Endothelial cell of umbilical vein (primary cell): ENCODE measurements at regions not wholly inside any gene's neighbourhood (a gene's known extent, or its start where the extent isn't known, plus 50 kb on each side); places are given as distances from the start of the nearest gene placed in this dataset.

Experiments used
- BruUV-seq: library from RNA; stranded (reverse); fragments of 400-500 nt; replicated peaks from 2 replicates; lab custom pipeline; 2021; lab: Mats Ljungman, UMichigan
- CTCF ChIA-PET: fragments of 300-600, 350-600 bp; sonication (Branson Sonifier 250); formaldehyde crosslinking; loops from one replicate; lab custom pipeline; 2021; ENCODE audit warnings: antibody characterized with exemption, inconsistent platforms; lab: Charles Lee
- POLR2A ChIA-PET: fragments of 300-600, 350-600 bp; sonication (Branson Sonifier 250); formaldehyde crosslinking; loops from one replicate; lab custom pipeline; 2021; ENCODE audit warnings: antibody characterized with exemption, inconsistent platforms; lab: Charles Lee
- DNase-seq: peaks from one replicate; pipeline ENCODE4 v3.0.0-alpha.2; 2011; ENCODE audit warnings: low read depth, low spot score
- FAIRE-seq: peaks from 2 replicates; lab custom pipeline; 2011; peaks lifted over from hg19 to GRCh38; lab: Jason Lieb, UNC
- H2AFZ ChIP-seq: 2 replicates; pipeline ENCODE4 v1.6.0; 2012; ENCODE audit warnings: low read depth, low read length, control low read depth, inconsistent platforms
- H3K27ac ChIP-seq: 2 replicates; pipeline ENCODE4 v1.5.1; 2011; ENCODE audit warnings: low read depth, mild to moderate bottlenecking, control low read depth, low read length, moderate library complexity; ENCODE audit not compliant: insufficient read depth
- H3K27me3 ChIP-seq, 2 experiments: 2 replicates each; pipeline versions ENCODE4 v1.6.0 to v1.6.1; 2011; ENCODE audit warnings: low read length in 2 of 2, mixed read lengths in 1 of 2; ENCODE audit not compliant: control insufficient read depth in 2 of 2, insufficient read depth in 2 of 2
- H3K36me3 ChIP-seq, 2 experiments: 2 replicates in 1 of 2; 3 replicates in 1 of 2; pipeline ENCODE4 v1.5.1; 2011; ENCODE audit warnings: low read length in 2 of 2, mild to moderate bottlenecking in 1 of 2, moderate library complexity in 1 of 2; ENCODE audit not compliant: control insufficient read depth in 2 of 2, insufficient read depth in 2 of 2; ENCODE audit errors: extremely low read depth in 1 of 2
- H3K4me1 ChIP-seq: 3 replicates; pipeline ENCODE4 v1.5.1; 2011; ENCODE audit warnings: mild to moderate bottlenecking, low read length; ENCODE audit not compliant: control insufficient read depth, insufficient read depth; ENCODE audit errors: extremely low read depth
- H3K4me2 ChIP-seq: 2 replicates; pipeline ENCODE4 v1.6.1; 2011; ENCODE audit warnings: low read length, control low read depth, mixed read lengths; ENCODE audit not compliant: insufficient read depth
- H3K4me3 ChIP-seq, 3 experiments: fragments of 200-600 bp in 1 of 3; sonication (generic), shearing (Covaris generic) in 1 of 3; replicated peaks in 1 of 3; 2 replicates each; pipeline ENCODE4 v1.5.1; 2011 to 2016; ENCODE audit warnings: control low read depth in 3 of 3, low read length in 3 of 3, mild to moderate bottlenecking in 2 of 3, inconsistent platforms in 1 of 3, low read depth in 1 of 3, moderate library complexity in 1 of 3; ENCODE audit not compliant: insufficient read depth in 1 of 3
- H3K79me2 ChIP-seq: 2 replicates; pipeline ENCODE4 v1.6.0; 2012; ENCODE audit warnings: low read length, inconsistent platforms; ENCODE audit not compliant: control insufficient read depth, insufficient read depth
- H3K9ac ChIP-seq: replicated peaks from 2 replicates; pipeline ENCODE3; 2011; ENCODE audit warnings: low read length, control low read depth; ENCODE audit not compliant: insufficient read depth; ENCODE audit errors: extremely low read depth
- H3K9me1 ChIP-seq: replicated peaks from 3 replicates; pipeline ENCODE4 v1.6.0; 2011; ENCODE audit warnings: mild to moderate bottlenecking, low read length; ENCODE audit not compliant: control insufficient read depth, insufficient read depth; ENCODE audit errors: extremely low read depth
- H3K9me3 ChIP-seq: replicated peaks from 2 replicates; pipeline ENCODE4 v1.5.1; 2012; ENCODE audit warnings: low read length, inconsistent platforms; ENCODE audit not compliant: control insufficient read depth, insufficient read depth
- H4K20me1 ChIP-seq: replicated peaks from 2 replicates; pipeline ENCODE3; 2011; ENCODE audit warnings: mild to moderate bottlenecking, low read length; ENCODE audit not compliant: control insufficient read depth, insufficient read depth; ENCODE audit errors: extremely low read depth
- EZH2 ChIP-seq: IDR thresholded peaks from 2 replicates; pipeline ENCODE4 v1.6.1; 2012; ENCODE audit warnings: borderline replicate concordance, low read depth, mild to moderate bottlenecking, moderate library complexity, low read length, inconsistent platforms; ENCODE audit not compliant: severe bottlenecking
- FOS ChIP-seq: IDR thresholded peaks from 2 replicates; pipeline ENCODE4 v1.6.1; 2011; ENCODE audit warnings: mild to moderate bottlenecking, low read length, moderate library complexity, borderline replicate concordance; ENCODE audit not compliant: insufficient read depth
- GATA2 ChIP-seq: IDR thresholded peaks from 2 replicates; pipeline ENCODE4 v1.7.0; 2011; ENCODE audit warnings: low read depth, mild to moderate bottlenecking, moderate library complexity, mixed read lengths, low read length; ENCODE audit not compliant: insufficient read length, insufficient read depth
- MYC ChIP-seq: IDR thresholded peaks from one replicate; pipeline ENCODE4 v1.6.1; 2011; ENCODE audit warnings: mild to moderate bottlenecking, low read depth, low read length
- dilution Hi-C: fragments of 300-500 bp; cut with MboI; formaldehyde crosslinking; loops from one replicate; pipeline ENCODE4 v1.15.0; 2019; ENCODE audit warnings: low sequenced_read_pairs; ENCODE audit not compliant: extremely low pct_ligation_motif_present
- intact Hi-C: fragments of 100-400 bp; cut with micrococcal nuclease; formaldehyde crosslinking; loops from one replicate; pipeline ENCODE4 v1.10.0; 2022

DNA sequence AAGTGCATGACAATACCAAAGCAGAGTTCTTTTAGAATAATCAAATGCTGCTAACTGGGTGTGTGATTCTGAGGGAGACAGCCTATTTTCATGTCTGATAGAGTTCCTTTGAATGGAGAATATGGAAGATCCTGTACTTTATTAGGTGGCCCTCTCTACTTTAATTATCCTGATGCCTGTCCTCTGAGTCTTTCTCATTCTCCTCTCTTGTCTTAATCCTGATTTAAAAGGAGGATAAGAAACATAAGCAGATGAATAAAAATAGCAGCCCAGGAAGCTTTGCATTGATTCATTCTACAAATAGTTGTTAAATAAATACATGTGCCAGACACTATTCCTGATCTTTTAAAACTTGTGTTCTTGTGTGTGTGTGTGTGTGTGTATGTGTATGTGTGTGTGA lies 387.3 kb downstream of the SPRY1 start:
- Histone ChIP-seq H3K79me2 (no peaks in the 10 kb centered on the region), H3K4me1 (peaks cover 8% of the 10 kb centered on the region), H3K27ac (no peak overlapping the region), H4K20me1 (no peaks in the 10 kb centered on the region), H3K4me2 (peak overlapping the region; percentile 24), H2AFZ (no peak overlapping the region), H3K9ac (no peak overlapping the region), H3K27me3 (no peaks in the 10 kb centered on the region), H3K9me1 (no peaks in the 10 kb centered on the region), H3K4me3 (no peak overlapping the region), H3K9me3 (no peaks in the 10 kb centered on the region), H3K36me3 (no peaks in the 10 kb centered on the region)
- no peak for DNase-seq
- dilution Hi-C loops, result no loop called here
- intact Hi-C loops, result no loop called here
- FAIRE-seq, result peak; percentile 66
- TF ChIP-seq MYC (no peak), FOS (no peak), GATA2 (no peak), EZH2 (no peak)
- BruUV-seq, result no TSS peak
- CTCF ChIA-PET, result interaction anchor here (0.7 kb wide), 1 partner anchor 11 kb away, joined by 3 read pairs; no protein-coding TSS in a partner anchor
- POLR2A ChIA-PET, result no interaction called here

DNA sequence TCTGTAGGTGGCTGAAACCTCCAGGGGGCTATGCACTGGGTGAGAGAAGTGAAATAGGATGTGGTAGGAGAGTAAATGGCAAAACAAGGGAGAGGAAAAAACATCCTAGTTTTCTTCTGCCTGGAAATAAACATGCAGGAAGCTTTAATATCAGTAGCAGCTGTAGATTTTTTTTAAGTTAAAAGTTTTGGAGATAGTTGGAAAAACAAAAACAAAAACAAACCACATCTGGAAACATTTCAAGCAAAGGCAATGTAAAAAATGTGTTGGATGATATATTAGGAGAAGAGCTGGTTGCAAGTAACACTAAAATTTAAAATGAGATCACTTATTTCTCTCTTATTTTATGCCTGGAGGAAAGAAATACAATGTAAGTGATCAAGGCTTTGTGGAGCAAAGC lies 388.0 kb downstream of the SPRY1 start:
- Histone ChIP-seq H2AFZ (no peak overlapping the region), H3K27ac (no peak overlapping the region), H4K20me1 (no peaks in the 10 kb centered on the region), H3K9ac (no peak overlapping the region), H3K27me3 (no peaks in the 10 kb centered on the region), H3K36me3 (no peaks in the 10 kb centered on the region), H3K4me2 (no peak overlapping the region), H3K9me3 (no peaks in the 10 kb centered on the region), H3K9me1 (no peaks in the 10 kb centered on the region), H3K4me1 (peaks cover 8% of the 10 kb centered on the region), H3K4me3 (no peak overlapping the region), H3K79me2 (no peaks in the 10 kb centered on the region)
- intact Hi-C loops (no loop called here), dilution Hi-C loops (no loop called here)
- ChIA-PET CTCF (interaction anchor here (0.7 kb wide), 1 partner anchor 11 kb away, joined by 3 read pairs; no protein-coding TSS in a partner anchor), POLR2A (no interaction called here)
- no peak for TF ChIP-seq FOS
- no TSS peak for BruUV-seq
- FAIRE-seq (no peak), DNase-seq (no peak)
